Endothelial cell of umbilical vein (primary cell): ENCODE measurements at regions not wholly inside any gene's neighbourhood (a gene's known extent, or its start where the extent isn't known, plus 50 kb on each side); places are given as distances from the start of the nearest gene placed in this dataset.

Experiments
- BruUV-seq: library from RNA; stranded (reverse); fragments of 400-500 nt; replicated peaks from 2 replicates; lab custom pipeline; 2021; lab: Mats Ljungman, UMichigan
- CTCF ChIA-PET: fragments of 300-600, 350-600 bp; sonication (Branson Sonifier 250); formaldehyde crosslinking; loops from one replicate; lab custom pipeline; 2021; ENCODE audit warnings: antibody characterized with exemption, inconsistent platforms; lab: Charles Lee
- POLR2A ChIA-PET: fragments of 300-600, 350-600 bp; sonication (Branson Sonifier 250); formaldehyde crosslinking; loops from one replicate; lab custom pipeline; 2021; ENCODE audit warnings: antibody characterized with exemption, inconsistent platforms; lab: Charles Lee
- DNase-seq: peaks from one replicate; pipeline ENCODE4 v3.0.0-alpha.2; 2011; ENCODE audit warnings: low read depth, low spot score
- FAIRE-seq: peaks from 2 replicates; lab custom pipeline; 2011; peaks lifted over from hg19 to GRCh38; lab: Jason Lieb, UNC
- H2AFZ ChIP-seq: 2 replicates; pipeline ENCODE4 v1.6.0; 2012; ENCODE audit warnings: low read depth, low read length, control low read depth, inconsistent platforms
- H3K27ac ChIP-seq: 2 replicates; pipeline ENCODE4 v1.5.1; 2011; ENCODE audit warnings: low read depth, mild to moderate bottlenecking, control low read depth, low read length, moderate library complexity; ENCODE audit not compliant: insufficient read depth
- H3K27me3 ChIP-seq, 2 experiments: 2 replicates each; pipeline versions ENCODE4 v1.6.0 to v1.6.1; 2011; ENCODE audit warnings: low read length in 2 of 2, mixed read lengths in 1 of 2; ENCODE audit not compliant: control insufficient read depth in 2 of 2, insufficient read depth in 2 of 2
- H3K36me3 ChIP-seq, 2 experiments: 2 replicates in 1 of 2; 3 replicates in 1 of 2; pipeline ENCODE4 v1.5.1; 2011; ENCODE audit warnings: low read length in 2 of 2, mild to moderate bottlenecking in 1 of 2, moderate library complexity in 1 of 2; ENCODE audit not compliant: control insufficient read depth in 2 of 2, insufficient read depth in 2 of 2; ENCODE audit errors: extremely low read depth in 1 of 2
- H3K4me1 ChIP-seq: 3 replicates; pipeline ENCODE4 v1.5.1; 2011; ENCODE audit warnings: mild to moderate bottlenecking, low read length; ENCODE audit not compliant: control insufficient read depth, insufficient read depth; ENCODE audit errors: extremely low read depth
- H3K4me2 ChIP-seq: 2 replicates; pipeline ENCODE4 v1.6.1; 2011; ENCODE audit warnings: low read length, control low read depth, mixed read lengths; ENCODE audit not compliant: insufficient read depth
- H3K4me3 ChIP-seq, 3 experiments: fragments of 200-600 bp in 1 of 3; sonication (generic), shearing (Covaris generic) in 1 of 3; replicated peaks in 1 of 3; 2 replicates each; pipeline ENCODE4 v1.5.1; 2011 to 2016; ENCODE audit warnings: control low read depth in 3 of 3, low read length in 3 of 3, mild to moderate bottlenecking in 2 of 3, inconsistent platforms in 1 of 3, low read depth in 1 of 3, moderate library complexity in 1 of 3; ENCODE audit not compliant: insufficient read depth in 1 of 3
- H3K79me2 ChIP-seq: 2 replicates; pipeline ENCODE4 v1.6.0; 2012; ENCODE audit warnings: low read length, inconsistent platforms; ENCODE audit not compliant: control insufficient read depth, insufficient read depth
- H3K9ac ChIP-seq: replicated peaks from 2 replicates; pipeline ENCODE3; 2011; ENCODE audit warnings: low read length, control low read depth; ENCODE audit not compliant: insufficient read depth; ENCODE audit errors: extremely low read depth
- H3K9me1 ChIP-seq: replicated peaks from 3 replicates; pipeline ENCODE4 v1.6.0; 2011; ENCODE audit warnings: mild to moderate bottlenecking, low read length; ENCODE audit not compliant: control insufficient read depth, insufficient read depth; ENCODE audit errors: extremely low read depth
- H3K9me3 ChIP-seq: replicated peaks from 2 replicates; pipeline ENCODE4 v1.5.1; 2012; ENCODE audit warnings: low read length, inconsistent platforms; ENCODE audit not compliant: control insufficient read depth, insufficient read depth
- H4K20me1 ChIP-seq: replicated peaks from 2 replicates; pipeline ENCODE3; 2011; ENCODE audit warnings: mild to moderate bottlenecking, low read length; ENCODE audit not compliant: control insufficient read depth, insufficient read depth; ENCODE audit errors: extremely low read depth
- EZH2 ChIP-seq: IDR thresholded peaks from 2 replicates; pipeline ENCODE4 v1.6.1; 2012; ENCODE audit warnings: borderline replicate concordance, low read depth, mild to moderate bottlenecking, moderate library complexity, low read length, inconsistent platforms; ENCODE audit not compliant: severe bottlenecking
- FOS ChIP-seq: IDR thresholded peaks from 2 replicates; pipeline ENCODE4 v1.6.1; 2011; ENCODE audit warnings: mild to moderate bottlenecking, low read length, moderate library complexity, borderline replicate concordance; ENCODE audit not compliant: insufficient read depth
- GATA2 ChIP-seq: IDR thresholded peaks from 2 replicates; pipeline ENCODE4 v1.7.0; 2011; ENCODE audit warnings: low read depth, mild to moderate bottlenecking, moderate library complexity, mixed read lengths, low read length; ENCODE audit not compliant: insufficient read length, insufficient read depth
- JUN ChIP-seq: IDR thresholded peaks from 2 replicates; pipeline ENCODE4 v1.6.1; 2011; ENCODE audit warnings: borderline replicate concordance, low read depth; ENCODE audit not compliant: insufficient read length, insufficient read depth
- MAX ChIP-seq: IDR thresholded peaks from 2 replicates; pipeline ENCODE4 v1.6.1; 2011; ENCODE audit not compliant: insufficient read depth, insufficient read length
- MYC ChIP-seq: IDR thresholded peaks from one replicate; pipeline ENCODE4 v1.6.1; 2011; ENCODE audit warnings: mild to moderate bottlenecking, low read depth, low read length
- POLR2A ChIP-seq: IDR thresholded peaks from 2 replicates; pipeline ENCODE4 v1.6.1; 2012; ENCODE audit warnings: low read depth, mild to moderate bottlenecking, control low read depth, low read length
- POLR2AphosphoS5 ChIP-seq: IDR thresholded peaks from 2 replicates; pipeline ENCODE4 v1.6.1; 2012; ENCODE audit warnings: low read depth, mild to moderate bottlenecking, control low read depth, low read length, moderate library complexity; ENCODE audit not compliant: insufficient read depth
- dilution Hi-C: fragments of 300-500 bp; cut with MboI; formaldehyde crosslinking; loops from one replicate; pipeline ENCODE4 v1.15.0; 2019; ENCODE audit warnings: low sequenced_read_pairs; ENCODE audit not compliant: extremely low pct_ligation_motif_present
- intact Hi-C: fragments of 100-400 bp; cut with micrococcal nuclease; formaldehyde crosslinking; loops from one replicate; pipeline ENCODE4 v1.10.0; 2022
- TF ChIP-seq, protein P1 (sequence below), 2 donors: IDR thresholded peaks; 1 replicate in 1 of 2; 2 replicates in 1 of 2; pipeline ENCODE4 v1.5.1; 2011; ENCODE audit warnings: low read length in 2 of 2, mild to moderate bottlenecking in 2 of 2, moderate library complexity in 2 of 2, control low read depth in 1 of 2, inconsistent platforms in 1 of 2, low read depth in 1 of 2; ENCODE audit not compliant: insufficient read depth in 1 of 2; ENCODE audit errors: extremely low read depth in 1 of 2

DNA sequence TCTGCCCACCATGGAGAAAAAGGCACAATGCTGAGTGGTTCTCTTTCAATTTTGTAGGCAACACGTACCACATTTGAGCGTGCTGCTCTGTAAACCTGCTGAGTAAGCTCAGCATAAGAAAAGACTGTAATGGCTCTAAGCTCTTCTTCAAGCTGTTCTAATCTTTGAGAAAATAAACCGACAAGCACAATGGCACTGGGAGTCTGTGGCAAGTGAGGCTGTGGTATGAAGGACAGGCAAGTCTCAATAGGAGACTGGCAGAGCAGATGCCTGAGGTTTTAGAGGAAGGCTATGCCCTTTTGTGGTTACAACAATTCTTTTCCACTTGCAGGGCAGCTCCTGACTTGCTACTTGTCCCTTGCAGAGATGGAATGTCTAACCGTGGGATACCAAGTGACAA is 136.7 kb upstream of the EXOC2 start:
- no peak for FAIRE-seq

More for the DNA sequence above, 136.7 kb upstream of the EXOC2 start:
- BruUV-seq: no TSS peak
- dilution Hi-C loops (no loop called here), intact Hi-C loops (no loop called here)
- Histone ChIP-seq H3K79me2 (no peaks in the 10 kb centered on the region), H3K9me1 (no peaks in the 10 kb centered on the region), H3K9ac (no peak overlapping the region), H2AFZ (no peak overlapping the region), H3K9me3 (peaks cover 2% of the 10 kb centered on the region), H3K27ac (no peak overlapping the region), H4K20me1 (no peaks in the 10 kb centered on the region), H3K4me1 (no peaks in the 10 kb centered on the region), H3K4me3 (no peak overlapping the region), H3K4me2 (no peak overlapping the region), H3K36me3 (no peaks in the 10 kb centered on the region), H3K27me3 (no peaks in the 10 kb centered on the region)
- ChIA-PET CTCF (no interaction called here), POLR2A (no interaction called here)
- TF ChIP-seq JUN: no peak
- no peak for TF ChIP-seq POLR2AphosphoS5
- TF ChIP-seq, protein P1, sequence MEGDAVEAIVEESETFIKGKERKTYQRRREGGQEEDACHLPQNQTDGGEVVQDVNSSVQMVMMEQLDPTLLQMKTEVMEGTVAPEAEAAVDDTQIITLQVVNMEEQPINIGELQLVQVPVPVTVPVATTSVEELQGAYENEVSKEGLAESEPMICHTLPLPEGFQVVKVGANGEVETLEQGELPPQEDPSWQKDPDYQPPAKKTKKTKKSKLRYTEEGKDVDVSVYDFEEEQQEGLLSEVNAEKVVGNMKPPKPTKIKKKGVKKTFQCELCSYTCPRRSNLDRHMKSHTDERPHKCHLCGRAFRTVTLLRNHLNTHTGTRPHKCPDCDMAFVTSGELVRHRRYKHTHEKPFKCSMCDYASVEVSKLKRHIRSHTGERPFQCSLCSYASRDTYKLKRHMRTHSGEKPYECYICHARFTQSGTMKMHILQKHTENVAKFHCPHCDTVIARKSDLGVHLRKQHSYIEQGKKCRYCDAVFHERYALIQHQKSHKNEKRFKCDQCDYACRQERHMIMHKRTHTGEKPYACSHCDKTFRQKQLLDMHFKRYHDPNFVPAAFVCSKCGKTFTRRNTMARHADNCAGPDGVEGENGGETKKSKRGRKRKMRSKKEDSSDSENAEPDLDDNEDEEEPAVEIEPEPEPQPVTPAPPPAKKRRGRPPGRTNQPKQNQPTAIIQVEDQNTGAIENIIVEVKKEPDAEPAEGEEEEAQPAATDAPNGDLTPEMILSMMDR (IDR thresholded peaks at IDR 0.05; ENCODE audit: extremely low read depth in 1 of 2, insufficient read depth in 1 of 2, low read depth in 1 of 2, low read length in 2 of 2): no peak
- TF ChIP-seq MAX: no peak
- TF ChIP-seq GATA2: no peak
- no peak for TF ChIP-seq EZH2
- no peak for TF ChIP-seq POLR2A
- no peak for TF ChIP-seq FOS
- no peak for TF ChIP-seq MYC
- no peak for DNase-seq
